Ishikawa (cell line): ENCODE measurements at regions not wholly inside any gene's neighbourhood (a gene's known extent, or its start where the extent isn't known, plus 50 kb on each side); places are given as distances from the start of the nearest gene placed in this dataset.

Source experiments
- CEBPB ChIP-seq: IDR thresholded peaks from 2 replicates; pipeline ENCODE4 v1.6.1; 2012
- CREB1 ChIP-seq: IDR thresholded peaks from 2 replicates; pipeline ENCODE4 v1.6.1; 2012; ENCODE audit warnings: low read depth
- EGR1 ChIP-seq: IDR thresholded peaks from 2 replicates; pipeline ENCODE4 v1.6.1; 2012
- EP300 ChIP-seq: IDR thresholded peaks from 2 replicates; pipeline ENCODE4 v1.6.1; 2012; ENCODE audit warnings: borderline replicate concordance
- FOXM1 ChIP-seq: IDR thresholded peaks from 2 replicates; pipeline ENCODE4 v1.6.1; 2012; ENCODE audit warnings: low read depth, borderline replicate concordance
- NFIC ChIP-seq: IDR thresholded peaks from 2 replicates; pipeline ENCODE4 v1.6.1; 2012
- RAD21 ChIP-seq: IDR thresholded peaks from 2 replicates; pipeline ENCODE4 v1.6.1; 2012; ENCODE audit warnings: low read depth
- TAF1 ChIP-seq: IDR thresholded peaks from 2 replicates; pipeline ENCODE4 v1.6.1; 2012; ENCODE audit warnings: low read depth, mild to moderate bottlenecking
- TCF12 ChIP-seq: IDR thresholded peaks from 2 replicates; pipeline ENCODE4 v1.6.1; 2012; ENCODE audit warnings: low read depth
- TEAD4 ChIP-seq: IDR thresholded peaks from 2 replicates; pipeline ENCODE4 v1.6.1; 2012
- YY1 ChIP-seq: IDR thresholded peaks from 2 replicates; pipeline ENCODE4 v1.6.1; 2012; ENCODE audit warnings: low read depth
- ZBTB7A ChIP-seq: IDR thresholded peaks from 2 replicates; pipeline ENCODE4 v1.6.1; 2012; ENCODE audit warnings: low read depth
- TF ChIP-seq, protein P1 (sequence below): IDR thresholded peaks from 2 replicates; pipeline ENCODE4 v1.6.1; 2012
- TF ChIP-seq, protein P2 (sequence below): IDR thresholded peaks from 2 replicates; pipeline ENCODE4 v1.6.1; 2012; ENCODE audit warnings: low read depth, mild to moderate bottlenecking
- TF ChIP-seq, protein P3 (sequence below): IDR thresholded peaks from 2 replicates; pipeline ENCODE4 v1.6.1; 2012

DNA sequence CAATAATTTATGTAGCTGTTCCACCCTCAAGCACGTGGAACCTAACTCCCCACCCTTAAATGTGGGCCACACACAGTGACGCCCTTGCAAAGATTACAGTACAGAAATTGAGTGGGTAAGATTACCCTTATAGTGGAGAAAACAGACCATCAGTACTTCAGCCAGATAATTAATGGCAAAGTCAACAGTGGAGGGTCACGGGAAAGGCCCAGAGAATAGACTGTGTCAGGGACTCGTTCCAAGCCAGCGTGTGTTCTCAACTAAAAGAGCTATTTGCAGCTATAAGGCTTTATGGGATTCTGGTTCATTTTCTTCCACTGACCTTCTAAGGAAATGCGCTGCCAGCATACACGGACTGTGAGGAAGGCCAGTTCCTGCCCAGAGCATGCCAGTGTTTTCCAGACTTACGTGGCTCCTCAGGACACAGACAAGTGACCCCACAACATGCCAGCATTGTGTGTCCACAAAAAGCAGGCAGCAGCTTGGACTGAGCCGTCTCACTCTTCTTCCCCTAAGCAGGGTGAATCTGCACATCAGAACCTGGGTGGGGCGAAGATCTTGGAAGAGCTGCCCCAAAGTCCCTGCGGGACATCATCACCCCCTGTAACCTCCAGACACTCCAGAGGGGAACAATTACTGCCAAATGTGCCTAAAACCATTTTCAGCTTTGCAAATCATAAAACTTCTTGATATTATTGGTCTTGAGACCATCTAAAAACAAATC is 428.5 kb downstream of the OCA2 start:
- TF ChIP-seq NFIC, result no peak
- TF ChIP-seq TEAD4, result no peak
- TF ChIP-seq EP300, result no peak
- TF ChIP-seq CREB1, result no peak
- no peak for TF ChIP-seq FOXM1
- TF ChIP-seq ZBTB7A, result no peak
- TF ChIP-seq CEBPB, result no peak
- TF ChIP-seq, protein P1, sequence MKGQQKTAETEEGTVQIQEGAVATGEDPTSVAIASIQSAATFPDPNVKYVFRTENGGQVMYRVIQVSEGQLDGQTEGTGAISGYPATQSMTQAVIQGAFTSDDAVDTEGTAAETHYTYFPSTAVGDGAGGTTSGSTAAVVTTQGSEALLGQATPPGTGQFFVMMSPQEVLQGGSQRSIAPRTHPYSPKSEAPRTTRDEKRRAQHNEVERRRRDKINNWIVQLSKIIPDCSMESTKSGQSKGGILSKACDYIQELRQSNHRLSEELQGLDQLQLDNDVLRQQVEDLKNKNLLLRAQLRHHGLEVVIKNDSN, result no peak
- TF ChIP-seq, protein P2, sequence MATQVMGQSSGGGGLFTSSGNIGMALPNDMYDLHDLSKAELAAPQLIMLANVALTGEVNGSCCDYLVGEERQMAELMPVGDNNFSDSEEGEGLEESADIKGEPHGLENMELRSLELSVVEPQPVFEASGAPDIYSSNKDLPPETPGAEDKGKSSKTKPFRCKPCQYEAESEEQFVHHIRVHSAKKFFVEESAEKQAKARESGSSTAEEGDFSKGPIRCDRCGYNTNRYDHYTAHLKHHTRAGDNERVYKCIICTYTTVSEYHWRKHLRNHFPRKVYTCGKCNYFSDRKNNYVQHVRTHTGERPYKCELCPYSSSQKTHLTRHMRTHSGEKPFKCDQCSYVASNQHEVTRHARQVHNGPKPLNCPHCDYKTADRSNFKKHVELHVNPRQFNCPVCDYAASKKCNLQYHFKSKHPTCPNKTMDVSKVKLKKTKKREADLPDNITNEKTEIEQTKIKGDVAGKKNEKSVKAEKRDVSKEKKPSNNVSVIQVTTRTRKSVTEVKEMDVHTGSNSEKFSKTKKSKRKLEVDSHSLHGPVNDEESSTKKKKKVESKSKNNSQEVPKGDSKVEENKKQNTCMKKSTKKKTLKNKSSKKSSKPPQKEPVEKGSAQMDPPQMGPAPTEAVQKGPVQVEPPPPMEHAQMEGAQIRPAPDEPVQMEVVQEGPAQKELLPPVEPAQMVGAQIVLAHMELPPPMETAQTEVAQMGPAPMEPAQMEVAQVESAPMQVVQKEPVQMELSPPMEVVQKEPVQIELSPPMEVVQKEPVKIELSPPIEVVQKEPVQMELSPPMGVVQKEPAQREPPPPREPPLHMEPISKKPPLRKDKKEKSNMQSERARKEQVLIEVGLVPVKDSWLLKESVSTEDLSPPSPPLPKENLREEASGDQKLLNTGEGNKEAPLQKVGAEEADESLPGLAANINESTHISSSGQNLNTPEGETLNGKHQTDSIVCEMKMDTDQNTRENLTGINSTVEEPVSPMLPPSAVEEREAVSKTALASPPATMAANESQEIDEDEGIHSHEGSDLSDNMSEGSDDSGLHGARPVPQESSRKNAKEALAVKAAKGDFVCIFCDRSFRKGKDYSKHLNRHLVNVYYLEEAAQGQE, result no peak
- TF ChIP-seq, protein P3, sequence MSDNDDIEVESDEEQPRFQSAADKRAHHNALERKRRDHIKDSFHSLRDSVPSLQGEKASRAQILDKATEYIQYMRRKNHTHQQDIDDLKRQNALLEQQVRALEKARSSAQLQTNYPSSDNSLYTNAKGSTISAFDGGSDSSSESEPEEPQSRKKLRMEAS, result no peak
- no peak for TF ChIP-seq EGR1
- TF ChIP-seq TCF12, result no peak
- no peak for TF ChIP-seq TAF1
- TF ChIP-seq YY1, result no peak

DNA sequence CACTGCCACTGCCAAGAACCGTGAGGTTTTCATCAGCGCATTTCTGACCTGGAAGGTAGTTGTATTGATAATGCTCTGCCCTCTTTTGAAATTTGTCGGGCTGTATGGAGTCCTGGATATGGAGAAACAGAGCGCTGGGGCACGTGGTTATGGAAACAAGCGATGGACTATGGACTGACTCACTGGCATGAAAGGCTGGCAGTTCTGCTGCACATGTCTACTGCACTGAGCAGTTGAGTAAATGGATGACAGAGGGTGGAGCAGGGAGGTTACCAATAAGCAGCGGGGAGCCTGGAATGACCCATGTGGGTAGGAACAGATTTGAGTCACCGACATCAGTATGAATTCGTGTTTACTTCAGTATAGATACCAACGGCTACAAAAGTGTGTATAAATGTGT is 429.5 kb downstream of the OCA2 start:
- TF ChIP-seq CREB1 (no peak), TAF1 (no peak), EGR1 (no peak), YY1 (no peak), CEBPB (no peak), ZBTB7A (no peak), RAD21 (no peak), NFIC (no peak), FOXM1 (no peak)
- TF ChIP-seq, protein P1, result no peak

DNA sequence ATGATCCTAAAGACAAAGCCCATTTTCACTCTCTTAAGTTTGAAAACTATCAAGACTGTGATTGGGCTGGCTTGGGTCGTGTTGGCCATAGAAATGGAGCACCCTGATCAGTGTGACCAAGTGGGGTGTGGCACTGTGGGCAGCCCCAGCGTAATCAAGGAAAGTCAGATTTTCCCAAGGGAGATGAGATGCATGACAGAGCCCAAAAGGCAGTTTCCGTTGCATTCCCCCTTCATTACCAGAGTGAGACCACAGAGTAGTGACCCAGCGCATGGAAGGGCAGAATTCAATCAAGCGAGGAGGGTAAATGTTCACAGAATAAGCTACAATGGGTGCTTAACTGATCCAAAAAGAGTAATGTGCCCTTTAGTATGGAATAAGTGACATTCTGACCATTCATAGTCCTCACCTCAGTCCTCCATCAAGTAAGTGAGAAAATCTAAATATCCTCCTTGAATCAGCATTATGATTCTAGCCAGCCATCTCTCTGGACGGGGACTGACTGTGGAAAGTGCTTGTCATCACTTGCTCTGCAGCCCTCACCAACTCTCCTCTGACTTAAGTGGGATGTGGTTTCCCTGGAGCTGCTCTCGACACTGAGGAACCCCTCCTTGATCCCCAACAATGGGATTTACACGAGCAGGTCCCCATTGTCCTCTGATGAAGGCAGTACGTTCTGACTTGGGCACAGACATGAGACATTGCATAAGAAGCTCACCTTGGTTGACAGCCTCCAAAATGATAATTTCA is 430.5 kb downstream of the OCA2 start:
- TF ChIP-seq, protein P3, result no peak
- TF ChIP-seq RAD21, result no peak
- TF ChIP-seq, protein P2, result no peak
- TF ChIP-seq TCF12, result no peak
- TF ChIP-seq, protein P1, result no peak
- no peak for TF ChIP-seq CEBPB
- TF ChIP-seq EP300, result no peak
- TF ChIP-seq NFIC, result no peak
- TF ChIP-seq TAF1, result no peak
- TF ChIP-seq YY1, result no peak
- TF ChIP-seq CREB1, result no peak
- no peak for TF ChIP-seq ZBTB7A
- TF ChIP-seq TEAD4, result no peak

DNA sequence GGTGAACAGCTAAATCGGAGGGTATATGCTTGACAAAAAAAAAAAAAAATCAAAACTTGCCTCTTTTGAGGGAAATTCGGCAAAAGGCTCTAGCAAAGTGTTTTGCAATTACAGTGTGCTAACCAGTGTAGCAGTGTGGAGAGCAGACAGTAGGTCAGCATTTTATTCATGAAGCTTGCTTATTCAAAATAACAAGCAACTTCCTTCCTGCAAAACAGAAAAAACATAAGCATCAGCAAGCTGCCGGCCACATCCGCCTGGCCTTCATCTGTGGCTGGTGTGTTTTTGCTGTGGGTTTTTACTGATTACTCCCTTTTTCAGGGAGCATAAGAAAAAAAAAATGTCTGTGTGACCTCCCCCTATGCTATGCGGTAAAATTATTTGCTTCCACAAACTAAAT is 434.1 kb downstream of the OCA2 start:
- TF ChIP-seq NFIC, result no peak
- no peak for TF ChIP-seq CEBPB
- TF ChIP-seq EP300, result no peak

DNA sequence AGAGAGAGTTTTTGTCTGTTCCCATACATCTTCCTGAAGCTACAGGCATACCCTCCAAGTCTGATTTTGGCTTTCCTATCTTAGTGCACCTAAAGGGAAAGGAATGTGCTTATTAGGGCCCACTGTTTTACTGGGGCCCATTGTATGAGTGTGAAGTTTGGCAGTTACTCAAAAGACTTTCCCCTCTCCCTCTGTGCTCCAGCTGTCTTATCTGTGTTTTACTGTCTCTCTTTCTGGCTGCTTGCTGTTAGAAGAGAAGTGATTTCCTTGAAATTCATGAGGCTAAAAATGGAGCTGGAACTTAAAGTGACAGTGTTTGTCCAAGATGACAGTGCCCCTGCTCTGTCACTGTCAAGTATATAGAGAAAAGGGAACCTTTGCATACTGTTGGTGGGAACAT is 436.2 kb downstream of the OCA2 start:
- no peak for TF ChIP-seq TAF1
- TF ChIP-seq, protein P2, result no peak
- TF ChIP-seq, protein P1, result no peak
- TF ChIP-seq TEAD4, result no peak
- no peak for TF ChIP-seq TCF12
- TF ChIP-seq, protein P3, result no peak
- no peak for TF ChIP-seq YY1
- TF ChIP-seq RAD21, result no peak
